ENCODE measurements at regions not wholly inside any gene's neighbourhood (a gene's known extent, or its start where the extent isn't known, plus 50 kb on each side); places are given as distances from the start of the nearest gene placed in this dataset.
"Not testable (repeated sequence)": the region's sequence is repeated elsewhere in the genome, so short reads cannot be mapped to it uniquely, and the experiment has no call there.

DNA sequence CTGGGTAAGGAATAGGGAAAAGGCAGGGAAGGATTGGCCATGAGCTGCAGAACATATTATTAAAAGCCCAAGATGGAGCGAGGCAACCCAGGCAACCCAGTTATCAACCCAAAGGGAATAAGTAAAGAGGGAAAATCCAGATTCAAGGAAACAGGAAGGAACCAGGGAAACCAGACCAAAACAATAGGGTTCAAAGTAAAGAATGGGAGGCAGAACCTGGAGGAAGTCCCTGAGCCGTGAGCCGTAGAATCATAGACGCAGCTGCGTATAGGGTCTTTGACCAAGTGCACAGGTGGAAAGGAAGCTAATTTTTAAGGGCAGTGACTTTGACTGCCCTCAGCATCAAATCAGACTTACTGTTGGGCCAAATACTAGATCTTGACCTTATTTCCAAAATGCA, 98.5 kb upstream of the SRD5A3 start:
- DNase-seq (no peak), ATAC-seq (no peak)
- intact Hi-C loops (cut with DNase I): no loop called here

DNA sequence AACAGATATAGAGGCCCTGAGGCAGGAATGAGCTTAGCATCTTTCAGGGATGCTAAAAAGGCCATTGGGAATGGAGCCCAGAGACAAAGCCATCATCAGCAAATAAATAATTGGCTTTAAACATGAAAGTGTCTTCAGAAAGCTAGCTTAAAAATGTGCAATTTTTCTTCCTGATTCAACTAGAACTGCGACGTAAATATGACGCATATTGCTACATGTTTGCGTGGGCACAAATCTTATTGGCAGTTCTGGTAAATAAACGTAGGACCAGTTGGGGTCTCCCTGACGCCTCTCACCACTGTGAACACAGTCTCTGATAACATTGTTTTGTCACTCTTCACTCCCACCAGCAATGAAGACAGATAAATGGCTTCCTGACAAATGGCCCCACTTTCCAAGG, 97.3 kb upstream of the SRD5A3 start:
- intact Hi-C loops (cut with DNase I): no loop called here
- DNase-seq (no peak), ATAC-seq (no peak)

DNA sequence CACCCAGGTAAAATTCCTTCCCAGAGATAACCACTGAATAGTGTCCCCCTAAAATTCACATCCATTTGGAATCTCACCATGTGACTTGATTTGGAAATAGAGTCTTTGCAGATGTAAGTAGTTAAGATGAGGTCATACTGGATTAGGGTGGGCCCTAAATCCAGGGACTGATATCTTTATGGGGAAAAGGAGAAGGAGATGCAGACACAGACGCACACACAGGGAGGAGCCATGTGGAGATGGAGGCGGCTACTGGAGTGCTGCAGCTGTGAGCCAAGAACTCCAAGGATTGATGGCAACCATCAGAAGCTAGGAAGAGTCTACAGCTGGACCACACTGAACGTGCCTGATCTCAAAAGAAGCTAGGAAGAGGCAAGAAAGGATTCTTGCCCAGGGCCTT, 96.6 kb upstream of the SRD5A3 start:
- DNase-seq (no peak), ATAC-seq (no peak)
- intact Hi-C loops (cut with DNase I): no loop called here

DNA sequence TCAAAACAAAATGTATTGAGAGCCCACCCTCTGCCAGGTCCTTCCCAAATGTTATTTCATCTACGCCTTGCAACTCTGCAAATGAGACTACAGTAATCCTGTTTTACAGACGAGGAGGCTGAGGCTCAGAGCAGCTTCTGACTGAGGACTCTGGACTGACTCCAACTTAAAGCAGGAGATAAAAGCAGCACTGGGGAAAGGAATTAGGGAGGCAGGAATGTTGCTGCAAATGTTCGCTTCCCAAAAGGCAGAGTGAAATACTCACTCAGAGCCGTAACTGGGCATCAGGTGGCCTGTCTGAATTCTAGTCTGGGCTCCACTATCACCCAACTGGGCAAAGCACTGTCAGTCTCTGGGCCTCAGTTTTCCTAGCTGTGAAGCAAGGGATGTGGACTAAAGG, 94.7 kb upstream of the SRD5A3 start:
- DNase-seq (no peak), ATAC-seq (peak in 1 of 2 donors; percentile 75)
- intact Hi-C loops (cut with DNase I): no loop called here

DNA sequence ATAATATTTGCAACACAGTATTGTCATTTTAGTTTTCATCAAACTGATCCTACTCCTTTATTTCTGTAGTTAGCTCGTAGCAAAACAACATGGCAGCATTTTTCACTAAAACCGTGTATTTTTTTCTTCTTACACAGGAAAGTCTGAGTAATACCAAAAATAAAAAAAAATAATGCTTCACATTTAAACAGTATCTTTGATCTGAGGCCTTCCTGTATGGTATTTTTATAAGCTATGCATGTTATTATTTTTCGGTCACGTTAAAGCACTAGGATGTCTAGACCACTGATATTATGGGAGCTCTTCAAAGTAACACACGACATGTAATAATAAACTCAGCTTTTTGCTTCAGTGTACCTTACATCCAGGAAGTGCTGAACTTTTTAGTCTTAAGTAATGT, 94.1 kb upstream of the SRD5A3 start:
- no peak for ATAC-seq
- intact Hi-C loops (cut with DNase I): no loop called here
- no peak for DNase-seq

DNA sequence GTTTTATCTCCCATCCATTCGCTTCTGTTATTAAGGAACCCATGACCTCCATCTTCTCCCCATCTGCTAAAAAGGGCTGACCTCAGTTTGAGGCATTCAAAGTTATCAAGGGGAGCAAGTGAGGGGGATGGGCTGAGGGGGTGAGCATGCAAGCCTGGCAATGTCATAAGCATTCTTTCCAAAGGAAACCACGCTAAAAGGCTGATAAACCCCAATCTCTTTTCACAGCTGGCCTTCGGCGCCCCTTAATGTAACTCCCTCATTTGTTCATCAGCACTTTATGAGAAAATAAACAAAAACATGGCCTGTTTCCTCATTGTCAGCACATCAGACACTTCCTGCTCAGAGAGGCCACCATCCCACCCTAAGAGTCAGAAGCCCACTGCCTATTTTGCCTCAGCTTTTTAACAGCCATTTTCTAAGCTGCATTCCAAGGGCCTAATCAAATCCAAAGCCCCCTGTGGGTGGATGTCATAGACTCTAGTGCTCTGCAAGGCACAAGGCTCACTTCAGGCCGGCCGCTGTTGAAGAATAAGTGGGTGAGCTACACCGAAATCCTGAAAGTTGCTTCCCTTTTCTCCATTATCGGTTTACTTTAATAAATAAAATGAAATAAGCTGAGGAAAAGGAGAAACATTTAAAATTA, 92.0 kb upstream of the SRD5A3 start:
- intact Hi-C loops (cut with DNase I): no loop called here
- DNase-seq: no peak

DNA sequence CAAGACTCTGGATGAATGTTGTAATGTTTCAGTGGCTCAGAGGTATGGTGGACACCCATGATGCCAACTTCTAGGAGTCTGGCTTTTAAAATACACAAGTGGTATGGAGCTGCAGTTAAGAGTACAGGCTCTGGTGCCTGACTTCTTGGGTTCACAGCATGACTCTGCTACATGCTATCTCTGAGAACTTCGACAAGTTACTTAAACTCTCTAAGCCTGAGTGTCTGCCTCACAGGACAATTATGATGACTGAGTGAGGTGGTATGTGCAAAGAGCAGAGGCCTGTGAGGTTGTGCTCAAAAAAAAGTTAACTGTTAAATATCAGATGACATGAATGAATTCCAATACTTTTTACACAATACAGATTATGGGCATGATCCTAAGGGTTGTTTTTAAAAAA, 90.9 kb upstream of the SRD5A3 start:
- intact Hi-C loops (cut with DNase I): no loop called here
- ATAC-seq (peak in 1 of 2 donors; percentile 30), DNase-seq (no peak)

More for the DNA sequence above, 92.0 kb upstream of the SRD5A3 start:
- no peak for ATAC-seq

DNA sequence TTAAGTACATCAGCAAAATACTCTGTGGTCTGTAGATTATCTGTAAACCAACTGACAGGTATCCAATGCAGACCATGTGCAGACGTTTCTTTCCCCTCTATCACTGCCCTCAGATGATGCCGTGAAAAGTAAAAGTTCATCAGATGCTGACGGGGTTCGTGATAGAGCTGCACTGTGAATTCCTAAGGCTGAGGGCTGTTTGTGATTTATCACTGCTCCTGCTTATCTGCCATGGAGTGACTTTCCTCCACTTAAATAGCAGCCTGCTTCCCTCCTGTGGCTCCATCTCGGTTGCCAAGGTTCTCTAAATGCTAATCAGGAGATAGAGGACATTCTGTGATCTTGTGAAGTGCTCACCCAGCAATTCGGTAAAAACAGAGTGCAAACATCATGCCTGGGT, 89.3 kb upstream of the SRD5A3 start:
- peak; percentile 61 to 67 for ATAC-seq
- DNase-seq: no peak
- intact Hi-C loops (cut with DNase I): no loop called here

DNA sequence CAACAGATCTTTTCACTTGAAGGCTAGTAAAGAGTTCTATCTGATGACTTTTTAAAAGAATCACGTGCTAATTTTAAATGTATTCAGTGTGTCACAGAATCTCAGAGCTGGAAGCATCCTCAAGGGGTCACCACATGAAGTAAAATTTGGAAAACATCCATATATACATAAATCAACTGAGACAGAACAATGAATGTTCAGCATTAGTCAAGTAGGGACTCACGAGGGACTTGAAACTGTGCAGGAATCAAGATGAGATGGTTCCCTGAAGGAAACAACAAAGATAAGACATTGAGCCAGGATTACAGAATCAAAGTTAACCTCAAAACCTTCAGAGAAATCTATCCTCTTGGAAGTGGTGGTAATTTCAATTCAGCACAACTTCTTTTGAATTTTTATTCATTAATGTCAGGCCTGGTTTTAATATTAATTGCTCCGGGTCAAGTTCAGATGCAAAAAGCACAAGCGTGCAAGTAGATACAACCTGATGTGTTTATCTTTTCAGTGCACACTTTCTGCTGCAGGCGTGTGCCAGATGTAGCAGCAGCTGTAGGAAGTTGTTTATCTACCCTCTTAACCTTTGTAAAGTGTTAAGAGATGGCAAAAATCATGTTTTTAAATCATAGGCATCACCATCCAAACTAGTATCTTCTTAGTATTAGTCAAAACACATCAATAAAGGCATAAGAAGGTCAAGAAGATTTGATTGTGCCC, 87.7 kb upstream of the SRD5A3 start:
- intact Hi-C loops (cut with DNase I): no loop called here
- no peak for DNase-seq
- ATAC-seq: no peak

DNA sequence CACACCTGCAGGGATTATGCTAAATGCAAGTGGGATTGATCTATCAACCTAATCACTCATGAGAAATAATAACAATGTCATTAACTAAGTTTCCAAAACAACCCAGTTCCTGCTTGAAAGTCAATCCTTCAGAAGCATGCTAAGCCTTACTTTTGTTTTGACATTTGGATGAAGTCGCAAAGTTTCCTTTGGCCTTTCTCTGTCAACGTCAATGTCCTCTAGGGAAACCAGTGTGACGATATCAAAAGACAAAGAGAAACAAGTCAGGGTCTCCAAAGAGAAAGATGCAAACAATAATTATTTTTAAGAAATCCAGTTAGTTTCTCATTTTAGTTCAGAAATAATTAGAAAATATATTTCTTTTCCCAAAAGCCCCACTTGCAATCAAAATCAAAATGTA, 86.7 kb upstream of the SRD5A3 start:
- ATAC-seq (no peak), DNase-seq (no peak)
- intact Hi-C loops (cut with DNase I): no loop called here

DNA sequence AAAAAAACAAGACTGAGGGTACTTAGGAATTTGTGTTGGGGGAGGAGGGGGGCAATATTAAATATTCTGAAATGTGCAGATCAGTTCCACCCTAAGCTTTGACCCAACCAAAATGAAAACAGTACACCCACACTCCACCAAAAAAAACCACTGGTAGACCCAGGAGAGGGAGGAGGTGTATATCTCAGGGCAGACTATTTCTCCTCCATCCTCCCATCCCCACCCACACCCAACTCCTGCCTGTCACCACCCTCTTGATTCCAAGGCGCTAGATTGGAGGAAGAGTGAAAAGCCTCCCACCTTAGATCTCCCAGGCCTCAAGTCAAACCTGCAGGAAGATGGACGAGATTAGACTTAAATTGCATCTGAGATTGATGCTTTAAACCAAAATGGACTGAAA, 76.6 kb upstream of the SRD5A3 start:
- ATAC-seq (no peak), DNase-seq (no peak)
- intact Hi-C loops (cut with DNase I): no loop called here

DNA sequence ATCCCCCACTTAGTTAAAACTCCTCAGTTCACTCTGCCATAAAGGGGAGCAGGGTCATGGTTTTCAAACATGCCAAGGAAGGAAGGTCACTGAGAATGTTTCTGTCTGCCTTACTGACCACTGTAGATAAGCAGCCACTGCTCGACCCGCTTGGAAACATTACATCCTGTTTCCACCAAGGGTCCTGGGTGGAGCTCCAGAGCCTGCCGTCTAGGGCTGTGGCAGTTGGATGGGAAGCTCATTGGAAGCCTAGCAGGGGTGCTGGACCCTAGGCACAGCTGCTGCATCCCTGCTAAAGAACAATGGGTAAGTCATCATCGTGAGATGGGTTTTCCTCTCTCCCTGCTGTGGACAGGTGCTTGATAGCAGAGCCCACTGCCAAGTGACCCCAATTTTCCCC, 76.0 kb upstream of the SRD5A3 start:
- peak; percentile 34 to 83 for ATAC-seq
- intact Hi-C loops (cut with DNase I): no loop called here
- DNase-seq: peak; percentile 72

DNA sequence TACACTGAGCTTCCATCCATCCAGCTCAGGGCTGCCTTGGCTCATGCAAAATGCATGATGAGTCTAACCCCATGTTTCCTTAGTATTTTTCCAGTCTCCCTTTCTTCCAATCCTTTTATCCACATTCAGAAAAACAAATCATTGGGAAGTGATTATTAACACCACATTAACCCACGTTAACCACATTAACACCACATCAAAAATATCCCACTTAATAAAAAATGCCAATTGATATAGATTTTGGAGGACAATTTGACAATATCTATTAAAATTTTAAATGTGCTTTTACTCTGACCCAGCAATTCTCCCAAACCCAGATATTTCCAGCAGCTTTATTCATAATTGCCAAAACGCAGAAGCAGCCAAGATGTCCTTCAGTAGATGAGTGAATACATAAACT, 75.6 kb upstream of the SRD5A3 start:
- intact Hi-C loops (cut with DNase I): no loop called here
- DNase-seq (no peak), ATAC-seq (no peak)

DNA sequence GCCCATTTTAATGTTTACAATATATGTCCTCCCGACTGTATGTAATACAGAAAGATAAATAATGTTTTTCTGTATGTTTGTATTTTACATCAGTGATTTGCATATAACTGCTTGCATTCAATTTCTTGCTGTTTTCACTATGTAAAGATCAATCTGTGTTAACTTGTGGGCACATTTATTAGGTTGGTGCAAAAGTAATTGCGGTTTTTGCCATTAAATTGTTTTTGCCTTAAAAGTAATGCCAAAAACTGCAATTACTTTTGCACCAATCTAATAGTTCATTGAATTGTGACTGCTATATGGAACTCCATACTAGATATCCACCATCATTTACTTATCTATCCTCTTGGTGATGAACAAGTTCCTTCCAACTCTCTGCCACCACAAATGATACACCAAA, 73.9 kb upstream of the SRD5A3 start:
- ATAC-seq (no peak), DNase-seq (no peak)
- intact Hi-C loops (cut with DNase I): no loop called here

DNA sequence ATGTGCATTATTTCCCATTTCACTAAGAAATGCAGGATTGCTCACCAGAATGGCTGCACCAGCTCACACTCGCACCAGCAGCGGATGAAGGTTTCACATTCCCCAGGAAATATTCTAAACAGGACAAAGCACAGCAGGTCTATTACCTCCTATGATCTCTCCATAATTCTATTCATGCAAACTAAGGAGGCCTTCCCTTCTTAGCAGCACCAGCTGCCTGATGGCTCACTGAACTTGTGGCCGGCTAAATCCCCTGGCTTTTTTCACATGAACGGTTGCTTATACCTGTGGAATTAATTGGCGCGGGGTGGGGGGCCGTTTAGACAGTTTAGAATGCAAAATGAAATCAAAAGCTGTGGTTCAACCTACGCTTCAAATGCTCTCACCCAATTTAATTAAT, 73.5 kb upstream of the SRD5A3 start:
- no peak for ATAC-seq
- intact Hi-C loops (cut with DNase I): no loop called here
- DNase-seq: no peak

DNA sequence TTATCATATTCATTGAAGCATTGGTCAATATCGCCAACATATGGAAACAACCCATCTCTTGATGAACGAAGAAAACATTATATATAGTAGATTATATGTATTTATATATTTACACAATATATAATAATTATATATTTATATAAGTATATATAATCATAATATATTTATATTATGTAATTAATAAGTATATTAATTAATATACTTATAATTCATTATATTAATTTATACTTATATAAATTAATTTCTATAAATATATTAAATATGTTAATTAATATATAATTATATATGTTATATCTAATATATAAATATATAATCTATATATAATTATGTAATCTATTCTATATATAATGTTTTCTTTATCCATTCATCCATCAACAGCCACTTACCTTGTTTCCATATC, 69.0 kb upstream of the SRD5A3 start:
- intact Hi-C loops (cut with DNase I): no loop called here
- DNase-seq: no peak
- no peak for ATAC-seq

DNA sequence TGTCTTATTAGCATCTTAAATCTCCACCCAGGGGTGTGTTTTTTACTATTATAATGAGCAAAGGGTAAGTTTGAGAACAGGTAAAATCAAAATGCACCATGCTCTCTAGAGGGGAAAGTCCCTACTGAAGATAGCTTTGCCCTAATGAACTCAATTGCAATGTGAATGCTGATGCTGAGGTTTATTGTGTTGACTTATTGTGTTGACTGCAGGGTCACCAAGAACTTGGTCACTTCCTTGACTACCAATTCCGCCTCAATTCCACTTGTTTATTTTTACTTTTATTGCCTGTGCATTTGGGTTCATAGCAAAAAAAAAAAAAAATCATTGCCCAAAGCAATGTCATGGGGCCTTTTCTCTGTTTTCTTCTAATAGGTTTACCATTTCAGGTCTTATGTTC, 67.7 kb upstream of the SRD5A3 start:
- no peak for DNase-seq
- ATAC-seq: no peak
- intact Hi-C loops (cut with DNase I): no loop called here

DNA sequence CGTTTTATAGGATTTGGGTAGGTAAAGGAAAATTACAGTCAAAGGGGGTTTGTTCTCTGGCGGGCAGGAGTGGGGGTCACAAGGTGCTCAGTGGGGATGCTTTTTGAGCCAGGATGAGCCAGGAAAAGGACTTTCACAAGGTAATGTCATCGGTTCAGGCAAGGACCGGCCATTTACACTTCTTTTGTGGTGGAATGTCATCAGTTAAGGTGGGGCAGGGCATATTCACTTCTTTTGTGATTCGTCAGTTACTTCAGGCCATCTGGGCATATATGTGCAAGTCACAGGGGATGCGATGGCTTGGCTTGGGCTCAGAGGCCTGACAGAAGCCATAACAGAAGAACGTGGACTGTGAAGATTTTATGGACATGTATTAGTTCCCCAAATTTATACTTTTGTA, 65.6 kb upstream of the SRD5A3 start:
- ATAC-seq; DNase-seq; intact Hi-C loops (cut with DNase I): not testable (repeated sequence)

DNA sequence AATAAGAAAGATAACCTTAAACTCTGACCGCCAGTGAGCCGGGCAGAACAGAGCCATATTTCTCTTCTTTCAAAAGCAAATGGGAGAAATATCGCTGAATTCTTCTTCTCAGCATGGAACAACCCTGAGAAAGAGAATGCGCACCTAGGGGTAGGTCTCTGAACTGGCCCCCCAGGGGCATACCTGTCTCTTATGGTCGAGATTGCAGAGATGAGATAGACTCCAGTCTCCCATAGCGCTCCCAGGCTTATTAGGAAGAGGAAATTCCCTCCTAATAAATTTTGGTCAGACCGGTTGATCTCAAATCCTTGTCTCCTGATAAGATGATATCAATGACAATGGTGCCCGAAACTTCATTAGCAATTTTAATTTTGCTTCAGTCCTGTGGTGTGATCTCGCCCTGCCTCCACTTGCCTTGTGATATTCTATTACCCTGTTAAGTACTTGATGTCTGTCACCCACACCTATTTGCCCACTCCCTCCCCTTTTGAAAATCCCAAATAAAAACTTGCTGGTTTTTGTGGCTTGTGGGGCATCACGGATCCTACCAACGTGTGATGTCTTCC, 64.8 kb upstream of the SRD5A3 start:
- ATAC-seq; DNase-seq; intact Hi-C loops (cut with DNase I): not testable (repeated sequence)

DNA sequence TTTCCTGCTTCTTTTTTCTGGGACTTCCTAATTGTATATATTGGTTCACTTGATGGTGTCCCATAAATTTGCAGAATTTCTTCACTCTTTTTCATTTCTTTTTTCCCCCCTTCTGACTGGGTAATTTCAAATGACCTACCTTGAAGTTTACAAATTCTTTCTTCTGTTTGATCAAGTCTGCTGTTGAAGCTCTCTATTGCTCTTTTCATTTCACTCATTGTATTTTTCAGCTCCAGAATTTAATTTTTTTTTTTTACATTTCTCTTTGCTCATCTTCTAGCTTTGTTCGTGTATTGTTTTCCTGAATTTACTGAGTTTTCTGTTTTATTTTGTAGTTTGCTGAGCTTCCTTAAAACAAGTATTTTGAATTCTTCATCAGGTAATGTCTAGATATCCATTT, 61.7 kb upstream of the SRD5A3 start:
- no peak for DNase-seq
- intact Hi-C loops (cut with DNase I): no loop called here
- no peak for ATAC-seq

DNA sequence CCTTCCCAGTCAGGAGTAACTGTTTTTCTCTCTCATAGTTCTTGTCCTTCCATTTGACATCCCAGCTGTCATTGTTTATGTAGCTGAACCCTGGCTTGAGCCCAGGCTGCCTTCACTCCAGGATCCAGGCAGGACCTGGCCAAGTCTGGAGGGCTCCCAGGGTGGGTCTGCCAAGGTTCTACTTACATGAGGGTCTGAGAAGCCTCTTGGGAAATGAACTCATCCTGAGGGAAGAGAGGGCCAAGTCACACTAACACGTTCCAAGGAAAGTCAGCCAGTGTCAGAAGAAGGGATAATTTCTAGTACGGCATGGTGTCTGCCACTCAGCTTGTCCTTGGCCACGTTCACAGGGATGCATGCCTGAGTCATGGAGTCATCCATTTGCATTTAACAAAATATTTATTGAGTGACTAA, 54.8 kb upstream of the SRD5A3 start:
- intact Hi-C loops (cut with DNase I): no loop called here
- ATAC-seq (peak; percentile 47 to 95), DNase-seq (peak; percentile 53)
